Esophagus muscularis mucosa (tissue), 3 donors: ENCODE measurements at regions not wholly inside any gene's neighbourhood (a gene's known extent, or its start where the extent isn't known, plus 50 kb on each side); places are given as distances from the start of the nearest gene placed in this dataset.

ENCODE experiments used
- POLR2A ChIP-seq: fragments of 450-650 bp; IDR thresholded peaks from one replicate; pipeline ENCODE4 v1.6.1; 2017; ENCODE audit warnings: antibody characterized with exemption, moderate library complexity, mild to moderate bottlenecking, low read depth
- POLR2AphosphoS5 ChIP-seq, 2 donors: sonication (generic); formaldehyde crosslinking; IDR thresholded peaks; one replicate each; pipeline ENCODE4 v1.6.1; 2017; ENCODE audit warnings: antibody characterized with exemption in 2 of 2
- TF ChIP-seq, protein P1 (sequence below), 3 experiments: fragments of 200-600 bp in 2 of 3; fragments of 450-650 bp in 1 of 3; sonication (generic) in 2 of 3; IDR thresholded peaks; one replicate each; pipeline ENCODE4 v1.5.1; 2017 to 2019; ENCODE audit warnings: antibody characterized with exemption in 3 of 3, mild to moderate bottlenecking in 2 of 3, moderate library complexity in 1 of 3

- TF ChIP-seq POLR2AphosphoS5 (IDR thresholded peaks at IDR 0.05) (no peak), POLR2A (no peak)
- TF ChIP-seq, protein P1, sequence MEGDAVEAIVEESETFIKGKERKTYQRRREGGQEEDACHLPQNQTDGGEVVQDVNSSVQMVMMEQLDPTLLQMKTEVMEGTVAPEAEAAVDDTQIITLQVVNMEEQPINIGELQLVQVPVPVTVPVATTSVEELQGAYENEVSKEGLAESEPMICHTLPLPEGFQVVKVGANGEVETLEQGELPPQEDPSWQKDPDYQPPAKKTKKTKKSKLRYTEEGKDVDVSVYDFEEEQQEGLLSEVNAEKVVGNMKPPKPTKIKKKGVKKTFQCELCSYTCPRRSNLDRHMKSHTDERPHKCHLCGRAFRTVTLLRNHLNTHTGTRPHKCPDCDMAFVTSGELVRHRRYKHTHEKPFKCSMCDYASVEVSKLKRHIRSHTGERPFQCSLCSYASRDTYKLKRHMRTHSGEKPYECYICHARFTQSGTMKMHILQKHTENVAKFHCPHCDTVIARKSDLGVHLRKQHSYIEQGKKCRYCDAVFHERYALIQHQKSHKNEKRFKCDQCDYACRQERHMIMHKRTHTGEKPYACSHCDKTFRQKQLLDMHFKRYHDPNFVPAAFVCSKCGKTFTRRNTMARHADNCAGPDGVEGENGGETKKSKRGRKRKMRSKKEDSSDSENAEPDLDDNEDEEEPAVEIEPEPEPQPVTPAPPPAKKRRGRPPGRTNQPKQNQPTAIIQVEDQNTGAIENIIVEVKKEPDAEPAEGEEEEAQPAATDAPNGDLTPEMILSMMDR (IDR thresholded peaks at IDR 0.05), result no peak
These were observed 137.7 kb upstream of the ZPLD1 start for GRCh38 chr3:102297072-102297658.
